CD4-positive, alpha-beta T cell treated with Interferon gamma for 1 hour (primary cell): ENCODE measurements at regions not wholly inside any gene's neighbourhood (a gene's known extent, or its start where the extent isn't known, plus 50 kb on each side); places are given as distances from the start of the nearest gene placed in this dataset.
"Not testable (repeated sequence)": the region's sequence is repeated elsewhere in the genome, so short reads cannot be mapped to it uniquely, and the experiment has no call there.

ENCODE experiments used
- DNase-seq: peaks from one replicate; pipeline ENCODE4 v3.0.0-alpha.2; 2020

DNA sequence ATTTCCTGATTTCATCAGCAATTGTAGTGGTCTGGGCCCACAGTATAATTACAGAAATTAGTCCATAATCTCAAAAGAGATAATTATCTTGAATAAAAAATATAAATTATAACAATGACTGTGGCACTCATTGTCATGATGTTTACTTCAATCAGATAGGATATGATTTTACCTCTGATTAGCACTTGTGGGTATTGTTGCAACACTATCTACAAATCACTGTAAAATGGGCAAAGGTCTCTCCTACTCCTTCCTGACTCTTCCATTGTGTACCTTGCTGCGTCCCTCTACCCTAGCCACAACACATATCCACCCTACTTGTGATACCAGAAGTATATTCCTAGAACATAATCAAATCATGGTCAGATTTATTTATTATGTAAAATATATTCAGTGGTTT lies 200.9 kb upstream of the TRIB2 start:
- no peak for DNase-seq

DNA sequence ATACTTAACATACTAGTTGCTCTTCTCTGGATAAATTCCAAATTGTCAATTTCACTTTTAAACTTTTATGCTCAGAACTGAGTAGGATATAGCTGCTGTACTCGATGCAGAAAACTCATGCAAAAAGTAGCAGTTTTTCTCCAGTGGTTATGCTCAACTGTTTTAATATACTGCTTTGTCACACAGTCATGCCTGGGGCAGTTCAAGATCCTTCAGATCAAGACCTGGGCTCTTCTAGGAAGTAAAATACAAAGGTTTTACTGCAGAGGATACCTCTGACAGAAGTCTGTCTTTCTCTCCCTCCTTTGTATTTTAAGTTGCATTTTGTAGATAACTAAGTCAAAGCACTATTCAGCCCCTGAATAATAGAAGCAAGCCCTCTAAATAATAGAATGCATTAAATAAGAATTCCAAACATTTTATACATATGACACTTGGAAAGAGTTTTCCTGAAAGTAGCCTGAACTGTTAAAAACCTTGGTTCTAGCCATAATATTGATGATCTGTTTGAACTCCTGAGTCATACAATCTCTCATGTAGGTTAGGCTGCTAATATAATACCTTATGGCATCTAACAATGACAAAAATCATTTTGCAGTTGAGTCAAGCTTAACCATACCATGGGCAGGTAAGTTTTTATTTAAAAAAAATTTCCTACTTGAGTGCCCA lies 183.3 kb upstream of the TRIB2 start:
- no peak for DNase-seq

DNA sequence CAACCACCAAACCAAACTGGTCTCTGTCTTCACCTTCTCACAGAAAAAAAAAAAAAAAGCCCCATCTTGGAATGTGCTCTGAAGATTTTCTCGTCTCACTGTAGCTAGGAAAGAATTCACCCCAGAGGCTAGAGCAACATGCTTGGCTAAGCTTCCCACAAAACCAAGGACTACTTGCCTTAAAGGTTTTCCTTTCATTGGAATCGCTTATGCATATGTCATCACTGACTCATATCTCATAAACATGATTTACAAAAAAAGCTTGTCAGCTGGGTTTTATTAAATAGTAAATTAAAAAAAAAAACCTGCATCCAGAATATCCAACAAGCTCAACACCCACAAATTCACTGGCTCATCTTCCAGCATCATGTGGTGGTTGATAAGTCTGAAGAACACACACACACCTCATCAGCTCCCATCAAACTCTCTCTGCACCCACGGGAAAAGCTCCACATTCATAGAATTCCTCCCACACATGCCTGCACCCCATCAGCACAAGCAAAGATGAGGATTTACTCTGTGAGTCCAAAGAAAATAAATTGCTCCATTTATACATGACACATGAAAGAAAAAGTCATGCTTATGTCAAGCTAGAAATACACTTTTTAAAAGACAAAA lies 182.0 kb upstream of the TRIB2 start:
- DNase-seq: no peak

DNA sequence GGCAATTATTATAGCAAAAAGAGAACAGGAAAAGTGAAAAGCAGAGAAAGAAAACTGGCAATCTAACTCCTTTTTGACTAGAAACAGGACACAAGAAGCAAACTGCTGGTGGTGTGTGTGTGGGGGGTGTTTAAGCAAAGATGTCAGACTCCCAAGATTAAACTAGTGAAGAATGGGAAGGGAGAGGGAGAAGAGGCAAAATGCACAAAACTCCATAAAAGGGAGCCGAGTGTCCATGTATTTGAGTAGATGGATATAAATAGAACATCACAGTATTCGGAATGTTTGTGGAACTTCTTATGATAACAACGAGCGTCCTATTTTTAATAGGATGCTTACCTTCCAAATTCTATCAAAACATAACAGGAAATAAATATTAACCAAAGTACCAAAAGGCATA lies 179.8 kb upstream of the TRIB2 start:
- no peak for DNase-seq

DNA sequence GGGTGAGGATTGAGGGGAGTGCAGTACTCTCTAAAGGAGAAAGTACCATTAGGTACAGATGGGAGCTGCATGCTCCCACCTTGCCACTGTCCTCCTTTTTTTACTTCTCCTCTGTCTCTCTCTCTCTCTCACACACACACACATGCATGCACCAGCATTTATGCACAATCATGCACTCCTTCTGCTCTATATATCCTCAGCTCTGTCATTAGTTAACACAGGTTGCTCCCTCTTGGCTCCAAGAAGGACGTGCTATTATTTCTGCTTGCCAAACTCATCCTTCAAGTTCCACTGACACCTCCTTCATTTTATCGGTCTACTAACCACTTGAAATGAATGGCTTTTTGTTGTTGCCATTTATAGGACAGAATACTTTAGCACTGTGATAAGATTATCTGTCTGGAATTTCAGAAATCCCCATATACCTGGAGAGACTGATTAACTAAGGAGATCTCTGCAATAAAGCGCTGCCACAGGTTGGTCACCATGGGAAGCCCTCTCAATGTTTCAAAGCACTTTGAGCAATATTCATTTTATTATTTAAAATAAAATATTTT lies 178.5 kb upstream of the TRIB2 start:
- no peak for DNase-seq

DNA sequence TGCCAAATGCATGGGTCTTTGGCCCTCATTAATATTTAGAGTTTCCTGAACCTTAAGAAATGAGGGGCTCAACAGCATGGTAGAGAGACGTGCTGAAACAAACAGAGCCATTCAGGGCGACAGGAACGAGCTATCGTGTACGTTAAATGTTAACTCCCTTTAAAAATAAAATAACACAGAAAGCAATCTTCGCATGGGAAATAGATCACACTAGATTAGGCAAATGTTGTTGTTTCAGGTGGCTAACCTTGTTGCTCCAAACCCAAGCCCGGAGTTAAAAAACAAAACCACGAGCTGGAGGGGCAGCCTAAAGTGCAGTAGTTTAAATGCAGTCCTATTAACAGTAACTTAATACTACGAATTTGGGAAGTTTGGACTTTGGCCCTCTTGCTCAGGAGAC lies 177.4 kb upstream of the TRIB2 start:
- DNase-seq: no peak

GRCh38 chr2:12539776-12540562 lies 176.8 kb upstream of the TRIB2 start:
- DNase-seq: no peak

- no peak for DNase-seq
Observed at GRCh38 chr2:12543076-12543977, 173.4 kb upstream of the TRIB2 start.

GRCh38 chr2:12543978-12544558 lies 172.7 kb upstream of the TRIB2 start:
- no peak for DNase-seq

DNA sequence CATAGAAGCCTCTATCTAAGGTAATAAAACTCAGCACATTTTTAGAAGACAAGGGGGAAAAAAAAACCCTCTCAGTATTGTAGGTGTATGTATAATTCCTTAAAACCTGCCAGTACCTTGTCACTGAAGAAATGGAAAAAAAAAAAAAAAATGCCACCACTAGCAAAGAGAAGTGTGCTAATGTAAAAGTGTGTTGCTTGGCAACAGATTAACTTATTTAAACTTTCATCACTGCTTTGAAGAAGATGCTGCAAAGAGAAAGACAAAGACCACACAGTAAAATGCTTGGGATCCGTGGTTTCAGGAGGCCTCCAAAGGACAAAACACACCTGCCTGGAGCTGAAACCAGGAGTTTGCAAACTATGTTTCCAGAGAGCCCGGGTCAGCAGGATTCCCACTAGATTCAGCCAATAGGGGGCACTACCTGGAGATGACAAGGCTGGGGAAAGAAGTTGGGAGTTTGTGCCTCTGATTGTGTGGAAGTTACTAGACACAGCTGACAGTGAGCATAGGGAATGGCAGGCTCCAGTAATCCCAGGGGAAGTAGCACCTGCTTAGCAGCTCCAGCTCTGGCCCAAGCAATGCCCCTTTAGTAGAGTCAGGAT lies 169.1 kb upstream of the TRIB2 start:
- no peak for DNase-seq

- no peak for DNase-seq
Observed at GRCh38 chr2:12548906-12549305, 167.8 kb upstream of the TRIB2 start.

DNA sequence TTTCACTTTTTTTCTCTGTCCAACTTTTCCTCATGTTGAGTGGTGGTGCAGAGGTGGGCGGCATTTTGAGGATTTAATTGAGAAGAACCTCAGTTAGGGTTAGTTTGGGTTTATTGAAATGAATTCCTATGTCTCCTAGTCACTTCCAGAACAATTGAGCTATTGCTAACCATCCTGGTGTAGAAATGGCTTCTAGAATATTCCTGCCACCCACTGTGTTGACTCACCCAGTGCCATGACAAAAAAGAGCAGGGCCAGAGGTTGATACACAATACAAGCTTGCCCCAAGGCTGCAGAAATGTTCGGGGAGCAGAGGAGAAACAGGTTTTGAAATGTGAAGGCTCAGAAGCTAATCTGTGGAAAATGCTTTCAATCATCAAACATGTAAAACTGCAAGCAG lies 167.1 kb upstream of the TRIB2 start:
- DNase-seq: no peak

- DNase-seq: no peak
Observed at GRCh38 chr2:12552092-12552491, 164.6 kb upstream of the TRIB2 start.

DNA sequence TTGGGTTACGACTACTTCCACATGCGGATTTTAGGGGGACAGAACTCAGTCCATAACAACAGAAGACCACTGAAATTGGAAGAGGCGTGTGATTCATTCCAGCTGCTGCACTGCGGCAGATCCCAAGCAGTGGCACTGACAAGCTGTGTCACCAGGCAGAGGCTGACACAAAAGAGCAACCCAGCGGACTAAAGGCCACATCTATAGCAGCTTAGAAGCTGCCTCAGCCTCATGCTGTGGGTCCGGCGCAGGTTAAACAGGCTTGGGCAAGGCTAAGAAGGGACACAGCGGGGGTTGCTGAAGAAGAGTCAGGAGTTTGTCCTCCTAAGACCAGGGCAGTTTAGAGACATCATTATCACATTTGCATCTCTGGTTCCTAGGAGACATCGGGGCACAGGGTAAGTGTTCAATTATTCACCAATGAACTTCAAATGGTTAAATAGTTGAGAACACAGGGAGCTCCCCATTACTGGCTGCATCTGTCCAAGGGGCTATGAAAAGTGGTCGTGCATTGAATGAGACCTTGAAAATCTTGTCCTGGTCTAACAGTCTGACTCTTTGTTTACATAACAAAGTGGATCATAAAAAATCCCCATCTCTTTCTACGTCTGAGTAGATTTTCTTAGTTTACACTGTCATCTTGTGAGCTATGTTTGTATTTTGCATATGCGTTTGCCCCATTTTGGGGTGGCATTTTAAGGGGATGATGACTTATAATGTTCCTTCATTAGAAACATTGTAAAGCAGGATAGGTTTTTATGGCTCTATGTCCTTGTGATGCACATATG lies 162.3 kb upstream of the TRIB2 start:
- DNase-seq: no peak

DNA sequence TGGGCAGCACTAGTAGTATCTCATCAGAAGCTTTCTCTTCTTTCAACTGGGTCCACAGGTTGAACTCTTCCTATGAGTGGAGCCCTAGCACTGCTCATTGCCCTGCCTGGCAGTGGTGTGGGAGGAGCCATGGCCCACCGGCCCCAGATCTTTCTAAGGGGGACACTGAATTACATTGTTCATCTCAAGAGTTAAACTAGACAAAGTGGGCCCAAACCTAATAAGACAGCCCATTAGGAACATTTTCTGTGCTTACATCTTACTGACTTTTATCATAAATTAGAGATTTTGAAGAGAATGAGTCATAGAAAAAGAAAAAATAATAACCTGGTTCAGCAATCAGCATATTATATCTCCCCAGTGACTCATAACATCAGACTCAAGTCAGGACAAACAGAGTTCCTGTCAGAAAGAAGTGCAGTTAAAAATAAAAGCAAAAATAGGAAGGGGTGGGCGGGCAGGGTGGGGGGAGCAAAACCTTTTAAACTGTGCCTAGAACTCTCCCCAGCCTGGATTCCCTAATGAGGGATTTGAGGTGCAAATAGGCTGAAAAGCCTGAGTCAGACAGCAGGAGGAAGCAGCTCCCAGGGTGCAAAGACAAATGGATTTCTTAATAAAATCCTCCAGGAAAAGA lies 161.6 kb upstream of the TRIB2 start:
- DNase-seq: no peak

DNA sequence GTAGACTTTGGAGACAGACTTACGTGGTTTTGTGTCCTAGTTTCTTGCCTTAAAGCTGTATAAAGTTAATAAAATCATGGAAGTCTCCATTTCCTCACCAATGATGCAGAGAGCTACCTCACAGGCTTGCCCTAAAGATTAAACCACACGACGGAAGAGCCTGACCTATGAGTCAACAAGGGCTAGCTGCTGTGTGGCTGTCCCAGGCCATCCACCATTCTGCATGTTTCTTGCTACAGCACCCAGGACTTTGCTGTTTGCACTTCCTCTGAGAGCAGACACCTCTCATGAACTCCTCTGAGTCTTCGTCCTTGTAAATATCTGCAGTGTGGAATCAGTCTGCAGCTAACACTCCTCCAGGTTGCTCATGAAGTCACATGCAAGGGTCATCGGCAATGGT lies 160.0 kb upstream of the TRIB2 start:
- DNase-seq: no peak

DNA sequence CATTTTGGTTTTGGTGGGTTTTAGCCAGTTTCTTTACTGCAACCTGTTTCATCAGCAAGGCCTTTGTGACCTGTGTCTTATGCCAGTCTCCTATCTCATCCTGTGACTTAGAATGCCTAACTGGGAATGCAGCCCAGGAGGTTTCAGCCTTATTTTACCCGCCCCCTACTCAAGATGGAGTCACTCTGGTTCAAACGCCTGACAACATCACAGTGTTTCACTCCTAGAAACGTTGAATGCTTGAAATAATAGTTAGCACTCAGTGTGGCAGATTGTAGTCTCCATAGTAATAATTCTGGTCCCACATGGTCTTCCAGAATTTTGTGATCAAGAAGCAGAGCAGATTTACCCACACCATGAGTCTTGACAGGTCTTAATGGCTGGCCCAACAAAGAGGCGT lies 159.0 kb upstream of the TRIB2 start:
- DNase-seq: no peak

- no peak for DNase-seq
Observed at GRCh38 chr2:12558519-12558918, 158.2 kb upstream of the TRIB2 start.

- DNase-seq: no peak
Observed at GRCh38 chr2:12560618-12561017, 156.1 kb upstream of the TRIB2 start.

DNA sequence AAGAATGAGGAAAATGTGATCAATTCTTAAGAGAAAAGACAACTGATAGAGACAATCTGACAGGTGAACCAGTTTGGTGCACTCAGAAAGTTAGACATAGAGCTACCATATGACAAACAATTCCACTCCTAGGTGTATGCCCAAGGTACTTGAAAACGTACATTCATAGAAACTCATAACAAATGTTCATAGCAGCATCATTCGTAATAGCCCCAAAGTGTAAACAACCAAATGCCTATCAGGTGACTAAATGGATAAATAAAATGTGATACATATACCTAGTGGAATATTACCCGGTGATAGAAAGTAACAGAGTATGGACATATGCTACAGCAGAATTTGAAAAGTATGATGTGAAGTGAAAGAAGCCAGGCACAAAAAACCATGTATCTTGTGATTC lies 149.3 kb upstream of the TRIB2 start:
- DNase-seq: no peak

GRCh38 chr2:12569510-12569909 lies 147.2 kb upstream of the TRIB2 start:
- not testable (repeated sequence) for DNase-seq
